ENCODE measurements at regions not wholly inside any gene's neighbourhood (a gene's known extent, or its start where the extent isn't known, plus 50 kb on each side); places are given as distances from the start of the nearest gene placed in this dataset.

DNA sequence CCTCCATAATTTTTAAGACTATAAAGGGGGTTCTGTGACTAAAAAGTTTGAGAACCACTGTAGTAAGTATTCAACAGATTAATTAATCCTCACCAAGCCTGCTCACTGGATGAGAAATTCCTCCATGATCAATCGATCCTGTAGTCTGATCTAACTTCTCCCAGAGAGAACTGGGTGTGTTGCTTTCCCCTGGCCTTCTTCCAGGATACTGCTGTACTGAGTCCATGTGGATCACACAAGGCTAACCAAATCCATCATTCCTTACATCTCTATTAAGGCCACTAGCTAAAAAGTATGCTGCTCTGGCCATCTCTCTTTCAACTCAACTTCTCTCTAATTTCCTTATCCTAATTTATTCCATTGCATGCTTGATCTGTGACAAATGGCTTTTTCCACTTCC, 280.2 kb upstream of the PCSK5 start:
- TF ChIP-seq, protein P1, sequence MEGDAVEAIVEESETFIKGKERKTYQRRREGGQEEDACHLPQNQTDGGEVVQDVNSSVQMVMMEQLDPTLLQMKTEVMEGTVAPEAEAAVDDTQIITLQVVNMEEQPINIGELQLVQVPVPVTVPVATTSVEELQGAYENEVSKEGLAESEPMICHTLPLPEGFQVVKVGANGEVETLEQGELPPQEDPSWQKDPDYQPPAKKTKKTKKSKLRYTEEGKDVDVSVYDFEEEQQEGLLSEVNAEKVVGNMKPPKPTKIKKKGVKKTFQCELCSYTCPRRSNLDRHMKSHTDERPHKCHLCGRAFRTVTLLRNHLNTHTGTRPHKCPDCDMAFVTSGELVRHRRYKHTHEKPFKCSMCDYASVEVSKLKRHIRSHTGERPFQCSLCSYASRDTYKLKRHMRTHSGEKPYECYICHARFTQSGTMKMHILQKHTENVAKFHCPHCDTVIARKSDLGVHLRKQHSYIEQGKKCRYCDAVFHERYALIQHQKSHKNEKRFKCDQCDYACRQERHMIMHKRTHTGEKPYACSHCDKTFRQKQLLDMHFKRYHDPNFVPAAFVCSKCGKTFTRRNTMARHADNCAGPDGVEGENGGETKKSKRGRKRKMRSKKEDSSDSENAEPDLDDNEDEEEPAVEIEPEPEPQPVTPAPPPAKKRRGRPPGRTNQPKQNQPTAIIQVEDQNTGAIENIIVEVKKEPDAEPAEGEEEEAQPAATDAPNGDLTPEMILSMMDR (IDR thresholded peaks at IDR 0.05), result no peak
- no peak for TF ChIP-seq POLR2A (IDR thresholded peaks at IDR 0.05)

Measured in testis (tissue), 2 donors.